GM19351 (cell line): ENCODE measurements at regions not wholly inside any gene's neighbourhood (a gene's known extent, or its start where the extent isn't known, plus 50 kb on each side); places are given as distances from the start of the nearest gene placed in this dataset.
"Not testable (repeated sequence)": the region's sequence is repeated elsewhere in the genome, so short reads cannot be mapped to it uniquely, and the experiment has no call there.

ENCODE experiments used
- ATAC-seq: cut with Tn5 transposase; IDR thresholded peaks from one replicate; pipeline ENCODE4 v1.9.1; 2021; ENCODE audit warnings: mild to moderate bottlenecking, moderate library complexity; ENCODE audit not compliant: unreplicated experiment

DNA sequence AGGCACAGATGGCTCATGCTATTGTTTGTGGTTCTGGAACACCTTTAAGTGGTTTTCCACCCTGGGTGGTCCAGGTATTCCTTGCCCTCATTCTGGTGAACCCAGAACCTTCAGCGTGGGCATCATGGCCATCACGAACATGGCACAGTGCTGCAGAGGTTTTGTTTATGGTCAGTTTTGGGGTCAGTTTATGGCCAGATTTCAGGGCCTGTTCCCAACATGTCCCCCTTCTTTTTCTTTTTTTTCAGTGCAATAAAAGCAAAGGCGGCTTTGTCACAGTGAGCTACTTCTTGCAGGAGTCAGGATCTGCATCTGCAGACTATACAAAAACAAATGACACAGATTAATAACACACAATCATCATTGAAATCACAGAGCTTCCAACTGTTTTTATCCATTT lies 1085.0 kb upstream of the ALCAM start:
- ATAC-seq = no peak

DNA sequence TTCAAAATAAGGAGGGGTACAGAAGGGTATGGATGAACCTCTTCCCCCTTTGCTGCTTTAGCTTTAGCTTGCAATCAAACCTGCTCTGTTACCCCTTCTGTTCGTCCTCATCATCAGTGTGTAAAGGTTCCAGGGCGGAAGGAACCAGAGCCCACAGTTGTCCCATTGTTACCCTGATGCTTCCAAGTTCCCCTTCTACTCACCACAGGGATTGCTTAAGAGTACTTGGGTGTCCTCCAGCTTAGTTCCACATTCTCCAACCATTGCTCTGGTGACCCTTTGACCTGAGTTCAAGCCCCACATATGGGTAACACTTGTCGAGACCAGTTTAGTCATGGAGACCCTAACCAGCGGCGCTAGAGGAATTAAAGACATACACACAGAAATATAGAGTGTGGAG lies 1080.1 kb upstream of the ALCAM start:
- no peak for ATAC-seq

DNA sequence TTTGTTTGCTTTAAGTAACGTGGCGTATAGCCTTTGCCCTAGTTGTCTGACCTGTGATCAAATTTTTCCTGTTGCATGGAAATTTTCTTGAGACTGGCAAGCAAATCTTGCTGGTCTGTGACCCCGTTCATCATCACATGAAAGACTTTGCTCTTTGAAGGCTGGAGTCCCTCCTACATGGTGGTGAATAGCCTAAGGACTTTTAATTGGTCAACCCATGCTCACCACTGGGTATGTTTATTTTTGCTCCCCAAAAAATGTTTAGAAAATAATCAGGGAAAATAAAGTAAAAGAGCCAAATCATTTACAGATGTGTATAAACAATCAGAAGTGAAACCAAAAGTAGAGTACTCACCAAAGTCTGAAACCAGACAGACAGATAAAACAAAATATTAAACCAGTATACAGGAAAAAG lies 1075.3 kb upstream of the ALCAM start:
- ATAC-seq = peak; percentile 72

DNA sequence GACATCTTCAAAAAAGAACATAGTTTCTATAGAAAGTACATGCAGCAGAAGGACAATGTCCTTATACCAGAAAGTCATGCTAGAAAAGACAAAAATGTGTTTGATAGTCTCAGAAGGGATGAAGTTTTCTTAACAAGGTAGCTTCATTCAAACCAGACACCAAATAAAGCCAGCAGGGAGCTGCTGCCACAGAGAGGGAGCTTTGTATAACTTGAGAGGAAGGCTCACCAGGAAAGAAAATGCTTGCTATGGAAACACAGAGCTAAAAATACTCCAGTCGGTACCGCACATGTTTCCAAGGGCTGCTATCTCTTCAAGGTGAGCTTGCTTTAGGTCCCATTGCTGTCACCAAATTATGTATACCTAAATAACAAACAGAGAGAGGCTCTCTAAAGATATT lies 1074.8 kb upstream of the ALCAM start:
- peak; percentile 29 for ATAC-seq

DNA sequence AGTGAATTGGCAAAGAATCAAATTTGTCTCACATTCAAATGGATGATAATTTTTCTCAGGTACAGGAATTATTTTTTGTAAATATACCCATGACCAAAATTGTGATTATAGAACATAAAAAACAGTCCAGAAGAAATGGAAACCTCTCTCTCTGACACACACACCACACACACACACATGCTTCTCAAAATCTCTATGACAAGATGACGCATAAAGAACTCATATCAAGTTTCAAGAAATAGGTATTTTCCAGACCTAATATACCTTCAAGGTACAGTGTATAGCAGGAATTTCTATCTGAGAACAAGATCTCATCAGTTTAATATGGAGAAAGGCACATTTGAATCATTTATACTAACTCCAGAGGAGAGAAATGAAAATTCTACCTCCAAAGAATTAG lies 1069.1 kb upstream of the ALCAM start:
- ATAC-seq = no peak

DNA sequence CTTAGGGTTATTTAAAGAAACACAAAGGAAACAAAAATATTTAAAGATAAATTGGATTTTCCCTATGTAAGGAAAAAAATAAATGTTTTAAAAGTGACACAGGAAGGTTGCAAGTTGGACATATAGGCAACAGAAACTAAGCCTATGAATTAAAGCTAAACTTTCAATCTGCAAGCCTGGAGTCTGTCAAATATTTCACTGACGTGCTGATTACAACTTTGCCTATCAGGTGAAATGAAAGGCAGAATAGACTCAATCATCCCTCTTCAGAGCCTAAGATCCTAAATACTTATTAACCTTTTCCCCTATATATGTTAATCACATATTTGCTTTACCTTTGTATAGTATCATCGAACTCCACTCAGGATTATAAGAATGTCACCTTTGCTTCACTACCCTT lies 1068.0 kb upstream of the ALCAM start:
- no peak for ATAC-seq

DNA sequence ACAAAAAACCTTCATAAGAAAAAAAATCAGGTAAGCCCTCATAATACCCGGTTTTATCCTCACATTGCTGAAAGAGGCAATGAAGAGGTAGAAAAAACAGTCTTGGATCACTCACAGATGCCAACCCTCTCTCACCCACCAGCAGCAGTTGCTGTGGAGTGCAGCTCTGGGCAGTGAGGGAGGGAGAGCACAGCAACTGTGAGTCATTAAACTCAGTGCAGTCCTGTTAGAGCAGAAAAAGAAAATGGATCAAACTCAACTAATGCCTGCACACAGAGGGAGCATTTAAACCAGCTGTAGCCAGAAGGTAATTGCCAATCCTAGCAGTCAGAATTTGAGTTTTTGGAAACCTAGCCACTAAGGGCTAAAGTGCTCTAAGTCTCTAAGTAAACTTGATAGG lies 1050.6 kb upstream of the ALCAM start:
- no peak for ATAC-seq

DNA sequence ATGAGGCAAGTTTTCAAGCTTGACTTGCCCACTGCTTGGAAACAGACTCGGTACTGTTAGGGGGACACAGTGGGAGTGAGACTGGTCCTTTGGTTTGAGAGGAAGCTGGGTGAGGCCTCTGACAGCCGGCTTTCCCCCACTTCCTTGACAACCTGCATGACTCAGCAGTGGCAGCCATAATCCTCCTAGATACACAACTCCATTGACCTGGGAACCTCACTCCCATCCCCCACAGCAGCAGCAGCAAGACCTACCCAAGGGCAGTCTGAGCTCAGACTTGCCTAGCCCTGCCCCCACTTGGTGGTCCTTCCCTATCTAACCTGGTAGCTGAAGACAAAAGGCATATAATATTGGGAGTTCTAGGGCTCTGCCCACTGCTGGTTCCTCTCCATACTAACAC lies 1043.5 kb upstream of the ALCAM start:
- ATAC-seq = no peak

DNA sequence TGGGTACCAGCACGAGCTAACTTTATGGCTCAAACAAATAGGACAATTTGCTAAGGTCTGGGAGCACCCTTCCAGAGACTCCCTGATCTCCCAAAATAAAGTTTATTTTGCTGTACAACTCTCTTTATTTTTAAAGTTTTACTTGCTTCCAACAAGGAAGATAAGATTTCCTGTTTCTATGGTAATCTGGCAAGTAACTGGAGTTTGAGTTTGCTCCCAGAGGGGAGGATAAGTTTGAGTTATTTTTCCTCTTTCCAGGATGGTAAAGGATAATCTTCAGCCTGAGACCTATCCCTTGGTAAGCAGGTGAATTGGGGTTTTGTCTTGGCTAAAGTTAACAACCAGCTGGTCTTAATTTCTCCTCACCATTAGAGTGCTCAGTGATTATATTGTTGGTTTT lies 1019.4 kb upstream of the ALCAM start:
- ATAC-seq = no peak

DNA sequence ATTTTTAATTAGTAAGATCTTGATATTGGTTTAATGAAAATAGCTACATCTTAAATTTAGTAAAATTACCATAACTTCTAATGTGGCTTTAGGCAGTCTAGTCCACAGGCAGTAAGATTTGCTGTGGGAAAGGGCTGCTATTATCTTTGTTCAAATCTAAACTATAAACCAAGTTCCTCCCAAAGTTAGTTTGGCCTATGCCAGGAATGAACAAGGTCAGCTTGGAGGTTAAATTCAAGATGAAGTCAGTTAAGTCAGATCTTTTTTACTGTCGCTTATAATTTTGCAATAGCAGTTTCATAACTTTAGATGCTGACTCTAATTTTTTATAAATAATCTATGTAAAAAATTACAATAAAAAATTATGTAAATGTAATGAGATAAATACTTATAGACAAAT lies 1016.9 kb upstream of the ALCAM start:
- ATAC-seq = no peak

DNA sequence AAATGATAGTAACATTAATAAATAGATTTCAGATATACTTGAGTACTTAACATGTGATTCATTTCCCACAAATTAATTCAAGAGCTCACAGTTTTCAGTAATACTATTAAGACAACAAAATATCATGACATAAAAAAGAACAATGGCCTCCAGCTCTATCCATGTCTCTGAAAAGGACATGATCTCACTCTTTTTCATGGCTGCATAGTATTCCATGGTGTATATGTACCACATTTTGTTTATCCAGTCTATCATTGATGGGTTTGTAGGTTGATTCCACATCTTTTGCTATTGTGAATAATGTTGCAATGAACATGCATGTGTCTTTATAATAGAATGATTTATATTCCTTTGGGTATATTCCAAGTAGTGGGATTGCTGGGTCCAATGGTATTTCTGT lies 1012.8 kb upstream of the ALCAM start:
- ATAC-seq = no peak

DNA sequence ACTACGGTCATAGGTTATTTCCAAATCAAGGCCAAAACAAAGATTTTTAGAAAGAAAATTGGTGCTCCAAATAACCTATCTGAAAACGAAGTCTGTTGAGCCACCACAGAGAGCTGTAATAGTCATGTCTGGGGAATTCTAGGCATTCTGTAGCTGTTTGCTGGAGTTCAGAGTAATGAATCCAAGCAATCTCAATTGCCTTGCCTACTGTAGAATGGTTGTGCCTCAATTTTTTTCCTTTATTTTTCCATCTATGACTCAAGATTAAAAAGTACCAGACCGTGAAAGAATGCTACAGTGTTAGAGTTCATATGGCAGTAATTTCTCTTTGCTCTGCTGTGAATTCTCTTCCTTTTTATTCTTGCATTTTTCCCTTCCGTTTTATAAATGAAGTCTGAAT lies 1007.2 kb upstream of the ALCAM start:
- no peak for ATAC-seq

DNA sequence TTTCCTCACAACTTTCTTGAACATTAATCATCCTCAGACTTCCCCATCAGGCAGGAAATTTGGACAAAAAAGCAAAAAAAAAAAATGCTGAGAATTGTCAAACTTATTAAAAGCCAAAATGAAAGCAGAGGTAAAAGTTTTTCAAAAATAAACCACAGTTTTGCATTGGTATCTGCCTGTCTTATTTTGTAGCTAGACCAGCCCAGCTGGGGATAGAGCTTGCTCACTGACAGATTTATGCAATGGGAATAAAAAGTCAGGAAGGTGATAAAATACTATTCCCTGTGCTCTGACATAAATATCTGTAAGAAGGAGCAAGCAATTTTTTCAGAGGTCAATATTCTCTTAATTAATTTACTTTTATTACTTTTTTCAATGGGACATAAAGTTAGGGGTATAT lies 1006.7 kb upstream of the ALCAM start:
- ATAC-seq = no peak

DNA sequence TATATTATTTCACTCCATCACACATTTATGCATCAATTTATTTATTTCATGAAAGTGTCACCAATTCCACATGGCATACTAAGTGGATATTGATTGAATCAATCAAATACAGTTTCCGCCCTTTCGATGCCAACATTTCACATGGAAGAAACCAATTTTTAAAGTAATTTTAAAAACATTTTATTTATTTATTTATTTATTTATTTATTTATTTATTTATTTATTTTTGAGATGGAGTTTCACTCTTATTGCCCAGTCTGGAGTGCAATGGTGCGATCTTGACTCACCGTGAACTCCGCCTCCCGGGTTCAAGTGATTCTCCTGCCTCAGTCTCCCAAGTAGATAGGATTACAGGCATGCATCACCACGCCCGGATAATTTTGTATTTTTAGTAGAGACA lies 1005.0 kb upstream of the ALCAM start:
- ATAC-seq = not testable (repeated sequence)

DNA sequence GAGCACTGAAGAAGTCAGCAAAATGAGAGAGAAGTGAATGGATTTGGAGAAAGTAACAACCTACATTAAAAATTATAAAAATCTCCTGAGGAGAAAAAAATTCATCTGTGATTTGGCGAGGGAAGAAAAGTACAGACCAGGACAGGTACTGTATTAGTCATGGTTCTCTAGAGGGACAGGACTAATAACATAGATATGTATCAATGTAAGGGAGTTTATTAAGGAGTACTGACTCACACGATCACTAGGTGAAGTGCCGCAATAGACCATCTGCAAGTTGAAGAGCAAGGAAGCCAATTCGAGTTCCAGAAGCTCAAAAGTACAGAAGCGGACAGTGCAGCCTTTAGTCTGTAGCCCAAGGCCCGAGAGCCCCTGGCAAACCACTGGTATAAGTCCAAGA lies 1004.4 kb upstream of the ALCAM start:
- ATAC-seq = no peak

DNA sequence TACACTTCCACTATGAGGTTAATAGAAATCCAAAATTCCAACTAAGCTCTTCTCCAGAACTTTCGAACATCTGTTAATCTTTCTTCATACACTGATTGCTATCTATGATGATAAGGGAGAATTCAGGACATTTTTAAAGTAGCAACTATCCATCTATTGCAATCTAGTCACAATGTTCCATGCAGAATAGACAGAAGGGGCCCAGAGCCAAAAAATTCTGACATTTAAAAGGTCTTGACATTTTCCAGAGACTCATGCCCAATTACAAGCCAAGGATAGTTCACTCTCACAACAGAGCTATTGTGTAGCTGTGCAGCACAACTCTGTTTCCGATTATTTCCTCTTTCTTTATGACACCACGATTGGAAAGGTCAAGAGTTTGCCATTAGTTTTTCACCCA lies 999.7 kb upstream of the ALCAM start:
- ATAC-seq = no peak

DNA sequence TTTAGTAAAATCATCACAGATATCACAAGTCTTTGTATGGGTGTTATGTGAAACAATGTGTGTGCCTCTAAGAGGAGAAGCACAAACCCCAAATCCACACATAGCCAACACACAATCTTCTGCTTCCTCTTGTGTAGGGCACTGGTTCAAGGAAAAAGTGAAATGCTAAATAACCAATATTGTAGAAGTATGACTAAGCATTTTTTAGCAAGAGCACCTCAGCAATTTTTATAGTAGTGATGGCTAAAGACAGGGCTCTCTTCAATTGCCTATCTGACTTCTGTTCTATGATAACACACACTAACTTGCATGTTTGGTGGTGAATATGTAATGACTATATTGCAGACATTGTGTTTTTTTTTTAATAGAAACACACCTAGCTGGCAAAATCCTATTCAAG lies 997.9 kb upstream of the ALCAM start:
- no peak for ATAC-seq

DNA sequence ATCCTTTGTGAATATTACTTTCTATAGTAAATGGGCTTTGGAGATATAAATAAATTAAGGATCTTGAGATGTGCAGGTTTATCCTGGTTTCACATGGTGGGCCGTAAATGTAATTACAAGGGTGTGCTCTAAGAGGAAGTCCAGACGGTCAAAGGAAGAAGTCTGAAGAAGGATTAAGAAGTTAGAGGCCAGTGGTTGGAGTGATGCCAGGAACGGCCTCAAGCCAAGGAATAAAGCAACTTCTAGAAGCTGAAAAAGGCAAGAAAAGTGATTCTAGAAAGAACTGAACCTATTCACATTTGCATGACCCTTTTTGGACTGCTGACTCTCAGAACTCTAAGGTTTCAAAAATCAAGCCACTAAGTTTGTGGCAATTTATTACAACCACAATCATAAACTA lies 981.3 kb upstream of the ALCAM start:
- no peak for ATAC-seq

DNA sequence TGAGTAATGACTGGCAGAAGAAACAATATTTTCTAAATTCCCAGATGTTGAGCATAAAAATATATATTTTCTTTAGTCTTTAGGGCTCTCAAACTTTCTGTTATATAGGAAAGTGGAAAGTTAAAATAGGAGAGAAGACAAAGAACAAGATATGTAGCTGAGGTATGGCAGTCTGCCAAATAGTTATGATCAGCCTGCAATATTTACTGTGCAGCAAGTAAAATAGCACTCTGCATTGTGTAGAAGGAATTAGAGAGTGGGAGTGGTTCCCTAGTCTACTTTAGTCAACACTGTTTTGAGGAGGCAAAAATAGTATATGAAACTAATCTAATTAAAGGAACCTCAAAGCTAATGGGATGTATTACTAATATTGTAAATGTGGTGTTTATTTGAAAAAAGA lies 978.1 kb upstream of the ALCAM start:
- ATAC-seq = no peak

DNA sequence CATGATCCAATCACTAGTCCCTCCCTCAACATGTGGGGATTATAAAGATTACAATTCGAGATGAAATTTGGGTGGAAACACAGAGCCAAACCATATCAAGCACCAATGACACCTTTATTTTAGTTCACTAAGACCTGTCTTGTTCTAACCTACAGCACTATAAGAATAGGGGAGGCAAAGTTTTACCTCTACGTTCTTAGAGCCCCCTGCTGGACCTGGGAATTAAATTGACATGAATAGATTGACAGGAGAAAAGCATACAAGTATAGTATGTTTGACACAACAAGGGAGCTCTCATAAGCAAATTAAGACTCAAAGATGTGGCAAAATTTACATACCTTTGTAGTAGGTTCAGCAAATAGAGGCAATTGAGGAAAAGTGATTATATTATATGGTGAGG lies 974.4 kb upstream of the ALCAM start:
- ATAC-seq = no peak

DNA sequence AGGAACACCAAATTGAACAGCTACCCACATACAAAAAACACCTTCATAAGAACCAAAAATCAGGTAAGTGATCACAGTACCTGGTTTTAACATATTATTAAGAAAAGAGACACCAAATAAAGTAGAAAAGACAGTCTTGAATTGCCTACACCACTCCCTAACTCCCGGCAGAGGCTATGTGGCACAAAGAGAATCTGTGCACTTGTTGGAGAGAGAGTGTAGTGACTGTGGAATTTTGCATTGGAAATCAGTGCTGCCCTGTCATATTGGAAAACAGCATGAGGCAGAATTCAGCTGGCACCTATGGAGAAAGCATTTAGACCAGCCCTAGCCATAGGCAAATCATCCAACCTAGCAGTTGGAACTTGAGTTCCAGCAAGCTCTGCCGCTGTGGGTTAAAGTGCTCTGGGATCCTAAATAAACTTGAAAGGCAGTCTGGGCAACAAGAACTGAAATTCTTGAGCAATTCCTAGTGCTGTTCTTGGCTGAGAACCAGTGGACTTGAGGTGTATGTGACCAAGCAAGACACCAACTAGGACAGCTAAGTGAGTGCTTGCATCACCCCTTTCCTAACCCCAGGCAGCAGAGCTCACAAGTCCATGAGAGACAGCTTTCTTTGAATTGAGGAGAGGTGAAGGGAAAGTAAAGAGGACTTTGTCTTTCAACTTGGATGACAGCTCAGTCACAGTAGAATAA lies 969.6 kb upstream of the ALCAM start:
- no peak for ATAC-seq

DNA sequence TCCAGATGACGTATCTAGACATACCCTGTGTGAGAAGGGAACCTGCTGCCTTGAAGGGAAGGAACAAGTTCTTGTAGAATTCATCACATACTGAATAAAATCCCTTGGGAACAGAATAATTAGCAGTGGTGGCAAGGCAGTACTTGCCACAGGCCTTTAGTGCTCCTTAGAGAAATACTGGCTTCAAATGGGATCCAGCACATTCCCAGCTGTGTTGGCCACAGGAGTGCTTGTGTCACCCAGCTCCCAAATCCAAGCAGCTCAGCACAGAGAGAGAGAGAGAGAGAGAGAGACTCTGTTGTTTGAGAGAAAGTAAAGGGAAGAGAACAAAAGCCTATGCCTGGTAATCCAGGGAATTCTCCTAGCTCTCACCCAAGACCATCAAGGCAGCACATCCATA lies 969.0 kb upstream of the ALCAM start:
- ATAC-seq = no peak

DNA sequence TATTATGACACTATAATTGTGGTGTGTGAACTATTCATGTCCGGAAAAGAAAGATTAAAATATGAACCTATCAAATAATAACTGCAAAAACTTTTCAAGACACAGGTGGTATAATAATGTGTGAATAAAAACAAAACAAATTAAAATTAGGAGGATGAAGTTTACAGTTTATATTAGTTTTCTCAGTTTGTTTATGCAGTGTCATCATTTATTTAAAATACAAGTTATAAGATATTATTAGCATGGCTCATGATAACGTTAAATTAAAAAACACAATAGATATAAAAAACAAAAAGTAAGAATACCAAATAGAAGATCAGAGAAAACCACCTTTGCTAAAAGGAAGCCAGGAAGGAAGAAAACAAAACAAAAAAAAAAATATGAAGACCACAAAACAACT lies 963.8 kb upstream of the ALCAM start:
- no peak for ATAC-seq

DNA sequence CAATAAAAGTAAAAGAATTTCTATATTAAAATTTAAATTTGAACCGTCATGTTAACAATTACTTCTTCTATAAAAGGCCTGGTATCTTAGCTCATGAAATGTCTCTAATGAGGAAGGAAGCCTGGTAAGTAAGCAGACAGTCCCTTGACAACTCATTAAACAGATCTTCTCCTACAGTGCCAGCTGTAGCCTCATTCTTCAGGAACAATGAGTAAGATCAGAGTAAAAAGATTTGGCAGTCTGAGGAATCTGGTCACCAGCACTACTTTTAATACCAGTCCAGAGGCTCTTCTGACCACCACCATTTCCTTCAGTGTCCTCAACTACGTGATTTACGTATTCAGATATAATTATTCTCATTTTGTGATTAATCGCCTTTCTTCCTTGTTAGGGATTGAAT lies 955.0 kb upstream of the ALCAM start:
- ATAC-seq = no peak
